Activated CD8-positive, alpha-beta memory T cell treated with anti-CD3 and anti-CD28 coated beads, Interleukin-2, amount 50 U/mL, for 48 hours (primary cell): ENCODE measurements at regions not wholly inside any gene's neighbourhood (a gene's known extent, or its start where the extent isn't known, plus 50 kb on each side); places are given as distances from the start of the nearest gene placed in this dataset.
"Not testable (repeated sequence)": the region's sequence is repeated elsewhere in the genome, so short reads cannot be mapped to it uniquely, and the experiment has no call there.

Experiments
- DNase-seq: peaks from one replicate; pipeline ENCODE4 v3.0.0-alpha.2; 2020

- DNase-seq, result not testable (repeated sequence)
Measured at GRCh38 chr9:62877987-62878386, 1688.2 kb downstream of the SPATA31A7 start.

GRCh38 chr9:62880453-62880852 lies 1690.6 kb downstream of the SPATA31A7 start:
- not testable (repeated sequence) for DNase-seq

- DNase-seq, result not testable (repeated sequence)
Measured at GRCh38 chr9:62880971-62881370, 1691.1 kb downstream of the SPATA31A7 start.

GRCh38 chr9:62881811-62882210 lies 1692.0 kb downstream of the SPATA31A7 start:
- DNase-seq, result not testable (repeated sequence)

GRCh38 chr9:62882717-62883116 lies 1692.9 kb downstream of the SPATA31A7 start:
- not testable (repeated sequence) for DNase-seq

- DNase-seq, result not testable (repeated sequence)
Measured at GRCh38 chr9:62896692-62897091, 1706.9 kb downstream of the SPATA31A7 start.

GRCh38 chr9:62897411-62898225 lies 1707.8 kb downstream of the SPATA31A7 start:
- peak; percentile 70 for DNase-seq

- DNase-seq, result not testable (repeated sequence)
Measured at GRCh38 chr9:62899666-62900065, 1709.8 kb downstream of the SPATA31A7 start.

- DNase-seq, result not testable (repeated sequence)
Measured at GRCh38 chr9:62904061-62904460, 1714.2 kb downstream of the SPATA31A7 start.

GRCh38 chr9:62905722-62906121 lies 1715.9 kb downstream of the SPATA31A7 start:
- not testable (repeated sequence) for DNase-seq

- not testable (repeated sequence) for DNase-seq
Measured at GRCh38 chr9:62907866-62908265, 1718.0 kb downstream of the SPATA31A7 start.

- not testable (repeated sequence) for DNase-seq
Measured at GRCh38 chr9:62908271-62908670, 1718.4 kb downstream of the SPATA31A7 start.

- DNase-seq, result not testable (repeated sequence)
Measured at GRCh38 chr9:62909447-62909846, 1719.6 kb downstream of the SPATA31A7 start.

- not testable (repeated sequence) for DNase-seq
Measured at GRCh38 chr9:62912278-62912677, 1722.4 kb downstream of the SPATA31A7 start.

GRCh38 chr9:62915168-62915567 lies 1725.3 kb downstream of the SPATA31A7 start:
- DNase-seq, result peak; percentile 55

- not testable (repeated sequence) for DNase-seq
Measured at GRCh38 chr9:62915661-62916060, 1725.8 kb downstream of the SPATA31A7 start.

GRCh38 chr9:62918648-62919385 lies 1729.0 kb downstream of the SPATA31A7 start:
- DNase-seq, result not testable (repeated sequence)

- not testable (repeated sequence) for DNase-seq
Measured at GRCh38 chr9:62931484-62931883, 1741.6 kb downstream of the SPATA31A7 start.

- not testable (repeated sequence) for DNase-seq
Measured at GRCh38 chr9:62952840-62953239, 1763.0 kb downstream of the SPATA31A7 start.
